Transverse colon (tissue), 4 donors: ENCODE measurements at regions not wholly inside any gene's neighbourhood (a gene's known extent, or its start where the extent isn't known, plus 50 kb on each side); places are given as distances from the start of the nearest gene placed in this dataset.

Source experiments
- DNase-seq: peaks from one replicate; pipeline ENCODE4 v3.0.0-alpha.2; 2019
- H3K27ac ChIP-seq, 4 donors: fragments of 200-600 bp; sonication (generic); 2 replicates each; pipeline ENCODE4 v1.5.1; 2016 to 2018; ENCODE audit warnings: inconsistent platforms in 4 of 4
- H3K27me3 ChIP-seq: fragments of 200-600 bp; sonication (generic); 2 replicates; pipeline ENCODE4 v1.5.1; 2017; ENCODE audit warnings: inconsistent platforms
- H3K36me3 ChIP-seq, 4 donors: fragments of 200-600 bp; sonication (generic); 2 replicates each; pipeline ENCODE4 v1.5.1; 2017 to 2019; ENCODE audit warnings: inconsistent platforms in 4 of 4
- H3K4me1 ChIP-seq, 4 donors: fragments of 200-600 bp; sonication (generic); 2 replicates each; pipeline ENCODE4 v1.5.1; 2017 to 2020; ENCODE audit warnings: inconsistent platforms in 4 of 4
- H3K4me3 ChIP-seq, 4 donors: fragments of 200-600 bp; sonication (generic); 1 replicate in 1 of 4; 2 replicates in 3 of 4; pipeline versions ENCODE4 v1.5.1 to v1.6.1; 2017 to 2019; ENCODE audit warnings: inconsistent platforms in 4 of 4
- H3K9me3 ChIP-seq, 2 donors: fragments of 200-600 bp; sonication (generic); 2 replicates each; pipeline ENCODE4 v1.5.1; 2017 to 2019; ENCODE audit warnings: inconsistent platforms in 2 of 2
- CTCF ChIP-seq, 5 experiments: fragments of 200-600 bp in 3 of 5; fragments of 450-650 bp in 2 of 5; sonication (generic) in 3 of 5; IDR thresholded peaks; 1 replicate in 2 of 5; 2 replicates in 3 of 5; pipeline ENCODE4 v1.5.1; 2016 to 2017; ENCODE audit warnings: antibody characterized with exemption in 5 of 5, inconsistent platforms in 3 of 5, mild to moderate bottlenecking in 2 of 5, moderate library complexity in 1 of 5
- EP300 ChIP-seq: sonication (generic); formaldehyde crosslinking; IDR thresholded peaks from one replicate; pipeline ENCODE4 v1.6.1; 2017; ENCODE audit warnings: antibody characterized with exemption, low read depth
- POLR2A ChIP-seq: fragments of 450-650 bp; IDR thresholded peaks from one replicate; pipeline ENCODE4 v1.6.1; 2016; ENCODE audit warnings: antibody characterized with exemption, mild to moderate bottlenecking, moderate library complexity
- POLR2AphosphoS5 ChIP-seq, 3 donors: sonication (generic); formaldehyde crosslinking; IDR thresholded peaks; one replicate each; pipeline ENCODE4 v1.6.1; 2016; ENCODE audit warnings: antibody characterized with exemption in 3 of 3
- WGBS, 2 donors: methylation state at CpG; one replicate each; pipeline ENCODE4 v1.1.5; 2018; ENCODE audit warnings: low coverage in 1 of 2; 5-methylcytosine and 5-hydroxymethylcytosine counted together
- in situ Hi-C, 4 donors: fragments of 200-750 bp; cut with MboI; loops; one replicate each; pipeline versions ENCODE4 v1.15.0 to v1.15.1; 2017; ENCODE audit warnings: low sequenced_read_pairs in 3 of 4, low pct_ligation_motif_present in 1 of 4, low pct_unique_long_range_greater_than_20kb in 1 of 4
- intact Hi-C: fragments of 100-400 bp; cut with DNase I; formaldehyde crosslinking; loops from one replicate; pipeline ENCODE4 v1.15.1; 2023; ENCODE audit warnings: low total_unique reads

GRCh38 chr4:182014164-182014563 is 229.0 kb upstream of the TENM3 start:
- TF ChIP-seq POLR2AphosphoS5 (IDR thresholded peaks at IDR 0.05), result no peak
- no peak for TF ChIP-seq POLR2A
- TF ChIP-seq CTCF (IDR thresholded peaks at IDR 0.05), result no peak
- TF ChIP-seq EP300, result no peak
- no peak for DNase-seq

GRCh38 chr4:182015014-182015413 is 228.2 kb upstream of the TENM3 start:
- Histone ChIP-seq H3K9me3 (no peaks in the 10 kb centered on the region), H3K4me3 (no peak overlapping the region), H3K36me3 (no peaks in the 10 kb centered on the region), H3K4me1 (no peaks in the 10 kb centered on the region), H3K27me3 (no peaks in the 10 kb centered on the region), H3K27ac (no peak overlapping the region)
- intact Hi-C loops (no loop called here), in situ Hi-C loops (no loop called here)
- DNase-seq, result no peak
- 88 to 95% methylated on average over 11 of the region's 11 CpGs for WGBS, 2 donors
- TF ChIP-seq POLR2A (no peak), POLR2AphosphoS5 (IDR thresholded peaks at IDR 0.05) (no peak), EP300 (no peak), CTCF (IDR thresholded peaks at IDR 0.05) (no peak)

More at GRCh38 chr4:182014164-182014563, 229.0 kb upstream of the TENM3 start:
- H3K36me3 ChIP-seq, result no peaks in the 10 kb centered on the region
- 86 to 92% methylated on average over 5 of the region's 5 CpGs for WGBS, 2 donors
- no peak overlapping the region for H3K27ac ChIP-seq
- no peaks in the 10 kb centered on the region for H3K9me3 ChIP-seq
- no peaks in the 10 kb centered on the region for H3K27me3 ChIP-seq
- H3K4me3 ChIP-seq, result no peak overlapping the region
- no peaks in the 10 kb centered on the region for H3K4me1 ChIP-seq
- in situ Hi-C loops (no loop called here), intact Hi-C loops (no loop called here)

- H3K27me3 ChIP-seq, result no peaks in the 10 kb centered on the region
- no peaks in the 10 kb centered on the region for H3K9me3 ChIP-seq
- no peaks in the 10 kb centered on the region for H3K4me1 ChIP-seq
- WGBS, 2 donors, result 76 to 78% methylated on average over 6 of the region's 6 CpGs
- DNase-seq, result no peak
- in situ Hi-C loops, result no loop called here
- no peak overlapping the region for H3K27ac ChIP-seq
- H3K4me3 ChIP-seq, result no peak overlapping the region
- intact Hi-C loops, result no loop called here
- TF ChIP-seq POLR2AphosphoS5 (IDR thresholded peaks at IDR 0.05), result no peak
- TF ChIP-seq EP300, result no peak
- TF ChIP-seq CTCF (IDR thresholded peaks at IDR 0.05), result no peak
- TF ChIP-seq POLR2A, result no peak
- H3K36me3 ChIP-seq, result no peaks in the 10 kb centered on the region
Measured at GRCh38 chr4:182015893-182016292, 227.3 kb upstream of the TENM3 start.

- no peak for DNase-seq
- 72 to 81% methylated on average over 3 to 5 of the region's 5 CpGs for WGBS, 2 donors
- TF ChIP-seq EP300 (no peak), POLR2A (no peak), CTCF (IDR thresholded peaks at IDR 0.05) (no peak), POLR2AphosphoS5 (IDR thresholded peaks at IDR 0.05) (no peak)
- no peaks in the 10 kb centered on the region for H3K9me3 ChIP-seq
- no peaks in the 10 kb centered on the region for H3K27me3 ChIP-seq
- intact Hi-C loops, result no loop called here
- H3K36me3 ChIP-seq, result no peaks in the 10 kb centered on the region
- H3K27ac ChIP-seq, result no peak overlapping the region
- no peaks in the 10 kb centered on the region for H3K4me1 ChIP-seq
- in situ Hi-C loops, result no loop called here
- H3K4me3 ChIP-seq, result no peak overlapping the region
Measured at GRCh38 chr4:182017038-182017437, 226.2 kb upstream of the TENM3 start.
